ENCODE measurements at regions not wholly inside any gene's neighbourhood (a gene's known extent, or its start where the extent isn't known, plus 50 kb on each side); places are given as distances from the start of the nearest gene placed in this dataset.

GRCh38 chr20:61192337-61192950 lies 59.6 kb upstream of the CDH4 start:
- no peak overlapping the region for H3K4me3 ChIP-seq (ENCODE audit: low read depth, low read length)
- no peaks in the 10 kb centered on the region for H3K36me3 ChIP-seq (ENCODE audit: control insufficient read depth in 2 of 2, insufficient read depth in 1 of 2, low read length in 2 of 2)
- ChIA-PET POLR2A (no interaction called here), CTCF (interaction anchor here (1.0 kb wide), 1 partner anchor 36 kb away, joined by 3 read pairs; no protein-coding TSS in a partner anchor)
- H3K9me3 ChIP-seq (ENCODE audit: control insufficient read depth, insufficient read depth, low read depth, low read length): no peaks in the 10 kb centered on the region
- no peaks in the 10 kb centered on the region for H3K4me1 ChIP-seq (ENCODE audit: control insufficient read depth, insufficient read depth, low read length)
- TF ChIP-seq ZNF140 (tag by site-specific recombination; IDR thresholded peaks at IDR 0.05) (no peak), ZNF175 (tag by site-specific recombination; IDR thresholded peaks at IDR 0.05) (no peak), ZNF549 (tag by site-specific recombination; IDR thresholded peaks at IDR 0.05) (no peak), ZNF555 (tag by site-specific recombination; conservative IDR thresholded peaks at IDR 0.05) (no peak), HOXD13 (CRISPR knock-in tag; IDR thresholded peaks at IDR 0.05; ENCODE audit: borderline replicate concordance) (no peak), ZNF214 (tag by site-specific recombination; IDR thresholded peaks at IDR 0.05; ENCODE audit: borderline replicate concordance) (no peak), SETDB1 (IDR thresholded peaks at IDR 0.05; ENCODE audit: insufficient read length, low read length) (no peak), MEIS1 (CRISPR knock-in tag; IDR thresholded peaks at IDR 0.05; ENCODE audit: borderline replicate concordance) (no peak), ZNF423 (tag by site-specific recombination; IDR thresholded peaks at IDR 0.05) (no peak), ZNF664 (tag by site-specific recombination; IDR thresholded peaks at IDR 0.05) (no peak), ZNF433 (tag by site-specific recombination; IDR thresholded peaks at IDR 0.05; ENCODE audit: low read depth) (no peak), OVOL3 (tag by site-specific recombination; IDR thresholded peaks at IDR 0.05) (no peak), SCRT2 (tag by site-specific recombination; IDR thresholded peaks at IDR 0.05) (no peak), REPIN1 (tag by site-specific recombination; IDR thresholded peaks at IDR 0.05; ENCODE audit: low read depth) (no peak), ZNF776 (tag by site-specific recombination; IDR thresholded peaks at IDR 0.05; ENCODE audit: borderline replicate concordance) (no peak), ZNF280D (tag by site-specific recombination; IDR thresholded peaks at IDR 0.05) (no peak), ZNF473 (tag by site-specific recombination; IDR thresholded peaks at IDR 0.05) (no peak)
- TF ChIP-seq, protein P1, sequence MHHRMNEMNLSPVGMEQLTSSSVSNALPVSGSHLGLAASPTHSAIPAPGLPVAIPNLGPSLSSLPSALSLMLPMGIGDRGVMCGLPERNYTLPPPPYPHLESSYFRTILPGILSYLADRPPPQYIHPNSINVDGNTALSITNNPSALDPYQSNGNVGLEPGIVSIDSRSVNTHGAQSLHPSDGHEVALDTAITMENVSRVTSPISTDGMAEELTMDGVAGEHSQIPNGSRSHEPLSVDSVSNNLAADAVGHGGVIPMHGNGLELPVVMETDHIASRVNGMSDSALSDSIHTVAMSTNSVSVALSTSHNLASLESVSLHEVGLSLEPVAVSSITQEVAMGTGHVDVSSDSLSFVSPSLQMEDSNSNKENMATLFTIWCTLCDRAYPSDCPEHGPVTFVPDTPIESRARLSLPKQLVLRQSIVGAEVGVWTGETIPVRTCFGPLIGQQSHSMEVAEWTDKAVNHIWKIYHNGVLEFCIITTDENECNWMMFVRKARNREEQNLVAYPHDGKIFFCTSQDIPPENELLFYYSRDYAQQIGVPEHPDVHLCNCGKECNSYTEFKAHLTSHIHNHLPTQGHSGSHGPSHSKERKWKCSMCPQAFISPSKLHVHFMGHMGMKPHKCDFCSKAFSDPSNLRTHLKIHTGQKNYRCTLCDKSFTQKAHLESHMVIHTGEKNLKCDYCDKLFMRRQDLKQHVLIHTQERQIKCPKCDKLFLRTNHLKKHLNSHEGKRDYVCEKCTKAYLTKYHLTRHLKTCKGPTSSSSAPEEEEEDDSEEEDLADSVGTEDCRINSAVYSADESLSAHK (tag by site-specific recombination; IDR thresholded peaks at IDR 0.05): no peak
- TF ChIP-seq, protein P2, sequence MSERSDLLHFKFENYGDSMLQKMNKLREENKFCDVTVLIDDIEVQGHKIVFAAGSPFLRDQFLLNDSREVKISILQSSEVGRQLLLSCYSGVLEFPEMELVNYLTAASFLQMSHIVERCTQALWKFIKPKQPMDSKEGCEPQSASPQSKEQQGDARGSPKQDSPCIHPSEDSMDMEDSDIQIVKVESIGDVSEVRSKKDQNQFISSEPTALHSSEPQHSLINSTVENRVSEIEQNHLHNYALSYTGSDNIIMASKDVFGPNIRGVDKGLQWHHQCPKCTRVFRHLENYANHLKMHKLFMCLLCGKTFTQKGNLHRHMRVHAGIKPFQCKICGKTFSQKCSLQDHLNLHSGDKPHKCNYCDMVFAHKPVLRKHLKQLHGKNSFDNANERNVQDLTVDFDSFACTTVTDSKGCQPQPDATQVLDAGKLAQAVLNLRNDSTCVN (tag by site-specific recombination; optimal IDR thresholded peaks at IDR 0.05): no peak
- H3K27ac ChIP-seq (ENCODE audit: extremely low read depth, low read depth, low read length): no peak overlapping the region

- Histone ChIP-seq H3K9me3 (ENCODE audit: control insufficient read depth, insufficient read depth, low read depth, low read length) (no peaks in the 10 kb centered on the region), H3K27ac (ENCODE audit: extremely low read depth, low read depth, low read length) (no peak overlapping the region), H3K4me3 (ENCODE audit: low read depth, low read length) (no peak overlapping the region), H3K36me3 (ENCODE audit: control insufficient read depth in 2 of 2, insufficient read depth in 1 of 2, low read length in 2 of 2) (no peaks in the 10 kb centered on the region), H3K4me1 (ENCODE audit: control insufficient read depth, insufficient read depth, low read length) (no peaks in the 10 kb centered on the region)
- POLR2A ChIA-PET: no interaction called here
- CTCF ChIA-PET: interaction anchor here (1.0 kb wide), 1 partner anchor 36 kb away, joined by 3 read pairs; no protein-coding TSS in a partner anchor
- TF ChIP-seq ZNF140 (tag by site-specific recombination; IDR thresholded peaks at IDR 0.05) (no peak), ZNF266 (tag by site-specific recombination; IDR thresholded peaks at IDR 0.05; ENCODE audit: low read depth) (no peak), TRIM28 (IDR thresholded peaks at IDR 0.05; ENCODE audit: borderline replicate concordance, low read length) (no peak), BCL11B (tag by site-specific recombination; IDR thresholded peaks at IDR 0.05; ENCODE audit: low read depth) (no peak), SP3 (tag by site-specific recombination; IDR thresholded peaks at IDR 0.05) (no peak), ZNF214 (tag by site-specific recombination; IDR thresholded peaks at IDR 0.05; ENCODE audit: borderline replicate concordance) (no peak), ZNF292 (tag by site-specific recombination; IDR thresholded peaks at IDR 0.05; ENCODE audit: borderline replicate concordance, low read depth) (no peak), HOXC10 (CRISPR knock-in tag; IDR thresholded peaks at IDR 0.05) (no peak), ZNF639 (tag by site-specific recombination; IDR thresholded peaks at IDR 0.05) (no peak)
- TF ChIP-seq, protein P3, sequence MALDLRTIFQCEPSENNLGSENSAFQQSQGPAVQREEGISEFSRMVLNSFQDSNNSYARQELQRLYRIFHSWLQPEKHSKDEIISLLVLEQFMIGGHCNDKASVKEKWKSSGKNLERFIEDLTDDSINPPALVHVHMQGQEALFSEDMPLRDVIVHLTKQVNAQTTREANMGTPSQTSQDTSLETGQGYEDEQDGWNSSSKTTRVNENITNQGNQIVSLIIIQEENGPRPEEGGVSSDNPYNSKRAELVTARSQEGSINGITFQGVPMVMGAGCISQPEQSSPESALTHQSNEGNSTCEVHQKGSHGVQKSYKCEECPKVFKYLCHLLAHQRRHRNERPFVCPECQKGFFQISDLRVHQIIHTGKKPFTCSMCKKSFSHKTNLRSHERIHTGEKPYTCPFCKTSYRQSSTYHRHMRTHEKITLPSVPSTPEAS (tag by site-specific recombination; IDR thresholded peaks at IDR 0.05): no peak
Observed at GRCh38 chr20:61193164-61193563, 58.9 kb upstream of the CDH4 start.

All from HEK293 (cell line).